ENCODE measurements at regions not wholly inside any gene's neighbourhood (a gene's known extent, or its start where the extent isn't known, plus 50 kb on each side); places are given as distances from the start of the nearest gene placed in this dataset.

- TF ChIP-seq POLR2A (IDR thresholded peaks at IDR 0.05) (no peak), POLR2AphosphoS5 (IDR thresholded peaks at IDR 0.05) (no peak)
- TF ChIP-seq, protein P1, sequence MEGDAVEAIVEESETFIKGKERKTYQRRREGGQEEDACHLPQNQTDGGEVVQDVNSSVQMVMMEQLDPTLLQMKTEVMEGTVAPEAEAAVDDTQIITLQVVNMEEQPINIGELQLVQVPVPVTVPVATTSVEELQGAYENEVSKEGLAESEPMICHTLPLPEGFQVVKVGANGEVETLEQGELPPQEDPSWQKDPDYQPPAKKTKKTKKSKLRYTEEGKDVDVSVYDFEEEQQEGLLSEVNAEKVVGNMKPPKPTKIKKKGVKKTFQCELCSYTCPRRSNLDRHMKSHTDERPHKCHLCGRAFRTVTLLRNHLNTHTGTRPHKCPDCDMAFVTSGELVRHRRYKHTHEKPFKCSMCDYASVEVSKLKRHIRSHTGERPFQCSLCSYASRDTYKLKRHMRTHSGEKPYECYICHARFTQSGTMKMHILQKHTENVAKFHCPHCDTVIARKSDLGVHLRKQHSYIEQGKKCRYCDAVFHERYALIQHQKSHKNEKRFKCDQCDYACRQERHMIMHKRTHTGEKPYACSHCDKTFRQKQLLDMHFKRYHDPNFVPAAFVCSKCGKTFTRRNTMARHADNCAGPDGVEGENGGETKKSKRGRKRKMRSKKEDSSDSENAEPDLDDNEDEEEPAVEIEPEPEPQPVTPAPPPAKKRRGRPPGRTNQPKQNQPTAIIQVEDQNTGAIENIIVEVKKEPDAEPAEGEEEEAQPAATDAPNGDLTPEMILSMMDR (IDR thresholded peaks at IDR 0.05) = no peak
These were observed 692.4 kb upstream of the CDH6 start for GRCh38 chr5:30501065-30501464.
